ENCODE measurements at regions not wholly inside any gene's neighbourhood (a gene's known extent, or its start where the extent isn't known, plus 50 kb on each side); places are given as distances from the start of the nearest gene placed in this dataset.

GRCh38 chr12:69067713-69068112 is 134.7 kb upstream of the CPM start:
- TF ChIP-seq POLR2A (IDR thresholded peaks at IDR 0.05; ENCODE audit: low read length): no peak
- no peak for TF ChIP-seq GATA1 (IDR thresholded peaks at IDR 0.05; ENCODE audit: low read depth, low read length)
